ENCODE measurements at regions not wholly inside any gene's neighbourhood (a gene's known extent, or its start where the extent isn't known, plus 50 kb on each side); places are given as distances from the start of the nearest gene placed in this dataset.

GRCh38 chr9:2565676-2566340 lies 55.8 kb upstream of the VLDLR start:
- Mint-ChIP-seq H3K27ac (ENCODE audit: unreplicated experiment) (no peak overlapping the region), H3K27me3 (ENCODE audit: low read depth, unreplicated experiment) (no peaks in the 10 kb centered on the region), H3K4me3 (ENCODE audit: unreplicated experiment) (no peak overlapping the region), H3K9me3 (ENCODE audit: unreplicated experiment) (peaks cover 2% of the 10 kb centered on the region), H3K36me3 (ENCODE audit: low read depth, unreplicated experiment) (peaks cover 8% of the 10 kb centered on the region), H3K4me1 (ENCODE audit: low read depth, unreplicated experiment) (peaks cover 15% of the 10 kb centered on the region)
- Histone ChIP-seq H3K9me3 (ENCODE audit: insufficient read depth, low read depth, low read length) (no peaks in the 10 kb centered on the region), H3K4me2 (ENCODE audit: low read length) (no peak overlapping the region), H3K27me3 (ENCODE audit: insufficient read depth, low read length) (no peaks in the 10 kb centered on the region), H3K79me2 (ENCODE audit: insufficient read depth, low read length) (no peaks in the 10 kb centered on the region), H3K4me3 (ENCODE audit: insufficient read depth, low read depth, low read length) (no peak overlapping the region), H4K20me1 (ENCODE audit: insufficient read depth, low read length) (no peaks in the 10 kb centered on the region), H3K36me3 (ENCODE audit: insufficient read depth, low read length) (no peaks in the 10 kb centered on the region), H2AFZ (ENCODE audit: low read depth, low read length) (no peak overlapping the region), H3K27ac (ENCODE audit: low read depth, low read length) (no peak overlapping the region), H3K4me1 (ENCODE audit: insufficient read depth, low read length) (peaks cover 2% of the 10 kb centered on the region), H3K9ac (ENCODE audit: low read length) (no peak overlapping the region)
- DNase-seq (ENCODE audit: low read depth): no peak
- TF ChIP-seq CTCF (IDR thresholded peaks at IDR 0.05; ENCODE audit: insufficient read depth, low read depth, low read length) (no peak), EZH2 (IDR thresholded peaks at IDR 0.05; ENCODE audit: insufficient read depth, low read length) (no peak)
- no peak for FAIRE-seq

- no peak overlapping the region for H3K4me3 Mint-ChIP-seq (ENCODE audit: unreplicated experiment)
- H3K36me3 ChIP-seq (ENCODE audit: insufficient read depth, low read length): no peaks in the 10 kb centered on the region
- no peak overlapping the region for H3K27ac Mint-ChIP-seq (ENCODE audit: unreplicated experiment)
These were observed 53.7 kb upstream of the VLDLR start for GRCh38 chr9:2567922-2568321.

More at GRCh38 chr9:2567922-2568321, 53.7 kb upstream of the VLDLR start:
- peaks cover 6% of the 10 kb centered on the region for H3K36me3 Mint-ChIP-seq (ENCODE audit: low read depth, unreplicated experiment)
- no peaks in the 10 kb centered on the region for H3K79me2 ChIP-seq (ENCODE audit: insufficient read depth, low read length)
- no peaks in the 10 kb centered on the region for H4K20me1 ChIP-seq (ENCODE audit: insufficient read depth, low read length)
- TF ChIP-seq CTCF (IDR thresholded peaks at IDR 0.05; ENCODE audit: insufficient read depth, low read depth, low read length) (no peak), EZH2 (IDR thresholded peaks at IDR 0.05; ENCODE audit: insufficient read depth, low read length) (no peak)
- no peaks in the 10 kb centered on the region for H3K27me3 ChIP-seq (ENCODE audit: insufficient read depth, low read length)
- no peak overlapping the region for H3K27ac ChIP-seq (ENCODE audit: low read depth, low read length)
- H3K4me3 ChIP-seq (ENCODE audit: insufficient read depth, low read depth, low read length): no peak overlapping the region
- no peaks in the 10 kb centered on the region for H3K9me3 ChIP-seq (ENCODE audit: insufficient read depth, low read depth, low read length)
- H3K9ac ChIP-seq (ENCODE audit: low read length): no peak overlapping the region
- no peak overlapping the region for H2AFZ ChIP-seq (ENCODE audit: low read depth, low read length)
- DNase-seq (ENCODE audit: low read depth) (no peak), FAIRE-seq (no peak)
- H3K4me1 ChIP-seq (ENCODE audit: insufficient read depth, low read length): peaks cover 9% of the 10 kb centered on the region
- H3K4me2 ChIP-seq (ENCODE audit: low read length): no peak overlapping the region
- no peaks in the 10 kb centered on the region for H3K27me3 Mint-ChIP-seq (ENCODE audit: low read depth, unreplicated experiment)
- peaks cover 23% of the 10 kb centered on the region for H3K4me1 Mint-ChIP-seq (ENCODE audit: low read depth, unreplicated experiment)
- no peaks in the 10 kb centered on the region for H3K9me3 Mint-ChIP-seq (ENCODE audit: unreplicated experiment)

Measured in astrocyte (in vitro differentiated cells and primary cell).